GM18502 (cell line): ENCODE measurements at regions not wholly inside any gene's neighbourhood (a gene's known extent, or its start where the extent isn't known, plus 50 kb on each side); places are given as distances from the start of the nearest gene placed in this dataset.

Experiments used
- ATAC-seq: cut with Tn5 transposase; IDR thresholded peaks from one replicate; pipeline ENCODE4 v1.9.1; 2021; ENCODE audit warnings: mild to moderate bottlenecking; ENCODE audit not compliant: unreplicated experiment, poor library complexity

DNA sequence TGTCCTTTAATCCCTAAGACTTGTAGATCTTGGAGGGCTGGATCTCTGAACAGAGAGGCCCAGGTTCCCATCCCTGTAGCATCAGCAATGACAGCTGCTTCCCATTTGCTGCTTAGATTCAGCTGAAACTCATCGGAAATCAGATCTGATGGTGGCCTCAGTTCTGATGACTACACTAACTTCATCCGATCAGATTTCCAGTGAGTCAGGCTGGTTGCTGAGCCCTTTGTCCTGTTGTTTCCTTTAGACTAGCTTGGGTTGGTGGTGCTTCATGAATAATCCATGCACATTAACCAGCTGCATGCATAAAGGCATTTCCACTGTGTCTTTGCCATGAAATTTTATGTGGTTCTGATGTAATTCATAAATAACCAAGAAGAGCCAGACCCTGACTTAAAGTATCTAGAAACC, 195.2 kb upstream of the TUT7 start:
- no peak for ATAC-seq

DNA sequence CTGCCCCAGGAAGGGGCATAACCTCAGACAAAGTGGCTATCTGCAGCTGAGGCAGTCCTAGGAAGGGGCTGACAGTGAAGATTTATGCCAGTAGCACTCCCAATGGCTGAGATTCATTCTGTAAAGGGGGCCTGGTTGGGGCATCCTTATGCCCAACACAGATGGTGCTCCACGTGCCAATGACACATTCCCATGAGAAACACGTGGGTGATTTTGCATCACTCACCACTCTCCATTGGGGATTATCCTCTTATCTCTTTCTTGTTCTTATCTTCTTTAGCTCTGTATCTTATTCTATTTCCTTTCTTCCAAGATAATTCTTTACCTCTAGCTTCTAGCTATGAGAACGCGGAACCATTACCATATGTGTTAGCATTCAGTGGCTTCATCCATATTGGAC, 194.0 kb upstream of the TUT7 start:
- ATAC-seq: no peak

DNA sequence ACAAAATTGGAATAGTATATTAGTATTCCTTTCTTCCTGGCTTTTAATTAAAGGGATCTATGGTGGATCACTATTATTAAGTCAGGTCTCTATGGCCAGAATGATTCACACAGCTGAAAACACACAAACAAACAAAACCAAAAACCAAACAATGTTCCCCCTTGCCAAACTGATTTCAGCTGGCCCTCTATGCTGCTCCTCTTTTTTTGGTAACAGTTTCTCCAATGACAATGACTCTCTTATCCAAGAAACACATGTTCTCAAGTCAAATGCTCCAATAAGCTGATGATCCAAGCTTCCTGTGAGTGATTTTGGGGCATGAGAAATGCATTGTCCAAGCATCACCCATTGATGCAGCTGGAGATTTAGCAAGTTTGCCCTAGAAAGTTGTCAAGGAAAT, 193.4 kb upstream of the TUT7 start:
- no peak for ATAC-seq

DNA sequence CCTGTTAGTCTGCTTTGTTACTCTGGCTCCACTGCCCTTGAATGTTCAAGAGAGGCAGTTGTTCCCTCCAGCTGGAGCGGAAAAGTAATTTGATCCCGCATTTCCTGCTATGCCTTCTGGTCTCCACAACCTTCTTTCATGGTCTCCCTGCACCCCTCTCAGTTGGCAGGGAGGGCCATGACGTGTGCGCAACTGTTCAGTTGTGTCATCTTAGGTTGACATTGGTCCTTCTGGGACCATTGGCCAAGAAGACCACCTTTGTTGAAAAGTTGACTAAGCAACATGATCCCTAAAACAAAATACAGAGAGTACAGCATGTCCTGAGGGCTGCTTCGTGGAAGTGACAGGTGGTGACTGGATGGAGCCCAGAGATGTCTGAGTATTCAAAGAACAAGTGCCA, 192.5 kb upstream of the TUT7 start:
- no peak for ATAC-seq

DNA sequence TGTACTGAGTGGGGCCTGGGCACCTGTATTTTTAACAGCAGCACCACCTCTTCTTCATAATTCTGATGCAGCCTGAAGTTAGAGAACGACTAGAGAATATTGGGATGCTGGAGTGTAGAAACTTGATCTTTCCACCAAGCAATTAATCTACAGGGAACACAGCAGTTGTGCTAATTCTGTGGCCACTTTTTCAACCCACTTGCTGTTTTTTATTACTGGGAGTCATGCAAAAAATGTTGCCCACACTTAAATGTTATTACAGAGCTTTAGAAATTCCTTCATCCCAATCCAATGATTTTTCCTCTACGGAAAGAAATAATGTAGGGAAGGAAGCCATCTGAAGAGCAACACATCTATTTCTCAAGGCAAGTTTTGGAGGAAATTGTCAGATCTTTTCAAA, 190.9 kb upstream of the TUT7 start:
- no peak for ATAC-seq

DNA sequence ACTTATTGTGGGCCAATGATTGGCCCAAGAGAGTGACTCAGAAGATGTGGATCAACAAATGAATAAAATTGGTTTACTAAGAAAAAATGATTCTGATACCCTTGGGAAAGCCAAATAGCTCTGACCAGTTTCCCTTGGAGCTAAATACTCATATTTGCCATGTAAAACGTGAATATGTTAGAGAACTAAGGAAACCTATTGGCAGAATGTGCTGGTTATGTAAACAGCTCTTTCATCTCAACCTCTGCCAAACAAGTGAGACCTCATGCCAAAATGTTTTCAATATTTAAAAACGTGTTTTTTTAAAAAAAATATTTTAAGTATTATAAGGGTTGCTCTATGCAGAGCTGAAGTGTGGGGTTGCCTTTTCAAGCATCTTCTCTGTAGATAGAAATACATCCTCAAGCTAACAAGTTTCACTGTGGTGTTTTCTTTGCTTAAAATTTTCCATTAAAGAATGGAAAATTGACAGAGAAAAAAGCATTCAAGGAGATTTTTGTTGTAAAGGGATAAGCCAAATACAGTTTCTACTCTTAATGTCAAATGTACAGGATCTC, 186.9 kb upstream of the TUT7 start:
- no peak for ATAC-seq

DNA sequence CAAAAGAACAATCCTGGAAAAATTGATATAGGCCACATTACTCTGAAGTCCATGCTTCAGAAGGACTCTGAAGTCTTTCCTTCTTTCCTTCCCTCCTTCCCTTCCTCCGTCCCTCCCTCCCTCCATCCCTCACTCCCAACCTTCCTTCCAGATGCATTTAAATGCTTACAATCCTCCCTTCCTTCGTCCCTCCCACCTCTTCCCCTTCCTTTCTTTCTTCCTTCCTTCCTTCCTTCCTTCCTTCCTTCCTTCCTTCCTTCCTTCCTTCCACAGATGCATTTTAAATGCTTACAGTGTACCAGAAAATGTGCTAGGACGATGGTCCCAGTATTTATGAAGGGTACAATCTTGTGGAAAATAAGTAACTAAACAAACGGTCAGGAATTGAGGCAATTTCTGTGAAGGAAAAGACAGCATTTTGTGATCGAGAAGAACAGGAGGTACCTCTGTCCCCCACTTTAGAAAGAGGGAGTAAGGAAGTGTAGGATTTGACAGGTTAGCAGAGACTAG, 181.3 kb upstream of the TUT7 start:
- ATAC-seq: no peak

DNA sequence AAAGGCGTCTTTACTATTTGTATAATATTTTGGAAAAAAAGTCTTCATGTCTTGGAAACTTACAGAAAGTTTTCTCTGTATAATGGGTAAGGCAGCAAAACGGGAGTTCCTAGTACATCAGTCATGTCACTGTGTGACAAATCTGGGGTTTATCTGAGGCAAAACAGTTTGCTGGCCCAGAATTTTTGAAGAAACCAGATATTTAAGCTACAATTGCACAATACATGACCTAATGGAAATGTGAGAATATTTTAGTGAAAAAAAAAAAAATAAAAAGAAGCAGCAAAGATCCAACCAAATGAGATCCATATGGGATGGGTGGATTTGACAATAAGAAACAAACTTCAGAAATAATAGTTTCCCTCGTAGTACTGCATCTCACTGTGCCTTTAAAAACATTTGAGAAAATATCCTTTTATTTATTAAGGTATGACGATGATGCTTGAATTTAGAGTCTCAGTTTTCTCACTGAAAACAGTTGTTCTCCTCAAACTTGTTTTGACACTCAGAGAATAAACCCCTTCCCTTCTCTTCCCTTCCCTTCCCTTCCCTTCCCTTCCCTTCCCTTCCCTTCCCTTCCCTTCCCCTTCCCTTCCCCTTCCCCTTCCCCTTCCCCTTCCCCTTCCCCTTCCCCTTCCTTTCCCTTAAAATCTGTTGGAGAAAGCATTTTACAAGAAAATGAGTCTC, 180.5 kb upstream of the TUT7 start:
- no peak for ATAC-seq

DNA sequence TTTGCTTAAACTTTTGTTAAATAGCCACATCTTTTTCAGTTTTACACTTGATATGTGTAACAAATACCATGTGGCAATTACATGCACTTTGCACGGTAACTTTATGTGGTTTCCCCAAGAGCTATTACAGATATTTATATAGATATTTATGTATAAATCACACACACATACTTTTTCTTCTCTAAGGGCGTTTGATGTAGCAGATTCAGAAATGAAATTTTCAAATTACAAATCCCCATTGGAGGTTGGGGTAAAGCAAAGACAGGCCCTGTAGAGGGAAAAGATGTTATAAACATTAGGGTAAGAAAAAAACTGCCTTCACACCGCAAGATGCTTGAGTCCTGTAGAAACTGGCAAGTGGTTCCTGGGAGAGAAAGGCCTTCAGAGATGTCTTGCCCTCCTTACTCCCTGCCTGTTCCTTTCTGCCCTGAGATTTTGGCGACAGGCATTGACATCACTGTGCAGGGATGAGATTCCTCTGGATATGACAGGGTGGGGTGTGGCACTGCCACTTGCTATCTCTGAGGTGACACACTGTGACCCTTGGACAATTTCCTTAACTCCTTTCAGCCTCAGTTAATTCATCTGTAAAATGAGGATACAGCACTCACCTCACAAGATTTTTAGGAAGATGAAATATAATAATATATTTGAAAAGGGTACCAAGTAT, 177.9 kb upstream of the TUT7 start:
- ATAC-seq: no peak

DNA sequence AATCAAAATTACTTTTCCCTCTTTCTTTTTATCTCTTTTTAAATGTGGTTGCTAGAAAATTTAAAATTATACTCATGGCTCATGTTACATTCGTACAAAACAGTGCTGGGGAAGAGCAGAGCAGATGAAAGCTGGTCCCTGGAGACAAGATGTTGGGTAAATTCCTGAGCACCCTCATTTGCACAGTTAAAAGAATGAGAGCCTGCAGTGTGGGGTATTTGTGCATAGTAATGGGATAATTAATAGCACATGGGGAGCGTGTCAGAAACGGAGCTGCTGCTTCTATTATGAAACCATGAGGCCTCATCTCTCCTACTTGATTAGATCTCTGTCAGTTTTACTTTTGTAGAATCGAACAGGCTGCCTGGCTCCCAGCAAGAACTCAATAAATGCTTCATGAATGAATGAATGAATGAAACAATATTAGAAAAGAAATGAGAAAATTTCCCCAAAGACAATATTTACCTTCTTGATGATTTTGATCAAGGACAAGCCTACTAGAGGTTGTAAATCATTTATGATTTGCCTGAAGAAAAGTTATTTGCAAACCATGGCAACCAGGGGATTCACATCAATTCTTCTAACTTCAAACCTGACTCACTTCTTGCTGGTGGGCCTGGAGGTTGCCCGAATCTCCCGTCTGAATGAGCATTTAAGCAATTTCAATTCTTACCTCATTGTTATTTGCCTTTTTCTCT, 177.2 kb upstream of the TUT7 start:
- ATAC-seq: no peak

DNA sequence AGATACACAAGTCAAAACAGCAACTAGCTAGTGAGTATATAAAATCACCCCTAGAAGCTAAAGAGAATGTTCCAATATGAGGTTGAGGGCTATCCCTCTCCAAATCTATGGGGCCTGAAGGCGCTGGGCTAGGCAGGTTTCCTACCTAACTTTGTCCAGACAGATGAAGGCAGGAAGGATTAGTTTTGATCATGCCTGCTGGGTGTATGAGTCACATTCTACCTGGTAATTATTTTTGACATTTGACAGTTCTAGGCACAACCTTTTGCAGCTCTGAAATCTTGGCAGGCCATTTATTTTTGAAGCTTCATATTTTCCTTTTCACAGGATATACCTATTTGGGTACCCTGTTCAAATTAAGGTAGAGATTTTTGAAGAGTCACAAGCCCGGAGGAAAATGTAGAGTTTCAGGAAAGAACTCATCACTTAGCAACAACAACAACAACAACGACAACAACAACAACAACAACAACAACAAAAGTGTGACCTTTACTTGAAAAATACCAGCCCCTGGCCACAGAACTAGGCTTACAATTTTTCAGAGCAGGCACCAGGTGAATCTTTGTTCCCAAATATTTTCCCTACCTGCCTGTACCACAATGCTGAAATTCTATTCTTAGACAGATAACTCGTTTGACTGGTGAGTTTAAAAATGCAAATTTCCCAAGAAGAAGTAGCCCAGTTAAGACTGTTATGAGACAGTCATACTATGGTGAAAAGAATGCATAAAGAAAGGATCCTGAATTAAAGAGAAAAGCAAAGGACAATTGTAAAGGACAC, 175.5 kb upstream of the TUT7 start:
- ATAC-seq: no peak

DNA sequence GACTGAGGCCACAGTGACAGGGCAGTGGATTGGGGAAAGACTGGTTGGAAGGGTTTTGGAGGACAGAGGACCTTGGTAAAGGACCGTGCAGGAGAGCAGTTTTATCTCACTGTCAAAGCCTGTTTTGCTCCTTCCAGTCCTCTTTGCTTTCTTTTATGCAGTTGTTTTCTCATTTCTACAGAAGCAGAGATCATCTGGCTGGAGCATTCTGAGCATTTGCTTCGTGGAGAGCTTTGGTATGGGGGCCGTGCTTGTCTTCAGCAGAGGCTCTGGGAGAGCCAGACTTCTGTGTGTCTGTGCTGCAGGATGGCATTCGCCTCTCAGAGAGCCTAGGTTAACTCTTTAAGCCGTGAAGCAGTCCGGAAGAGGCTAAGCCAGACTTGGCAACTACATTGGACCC, 171.8 kb upstream of the TUT7 start:
- ATAC-seq: no peak

DNA sequence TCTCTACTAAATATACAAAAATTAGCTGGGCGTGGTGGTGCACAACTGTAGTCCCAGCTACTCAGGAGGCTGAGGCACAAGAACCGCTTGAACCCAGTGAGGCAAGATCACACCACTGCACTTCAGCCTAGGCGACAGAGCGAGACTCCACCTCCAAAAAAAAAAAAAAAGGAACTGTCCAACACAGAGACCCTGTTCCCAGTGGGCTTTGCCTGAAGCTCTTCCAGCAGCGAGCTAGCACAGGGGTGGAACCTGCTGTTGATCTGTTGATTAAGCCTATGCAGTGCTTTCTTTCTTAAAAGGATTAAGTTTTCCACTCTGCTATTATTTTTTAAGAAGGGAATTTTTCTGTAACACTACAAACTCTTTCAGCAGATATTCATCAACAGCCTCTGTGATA, 171.0 kb upstream of the TUT7 start:
- no peak for ATAC-seq

DNA sequence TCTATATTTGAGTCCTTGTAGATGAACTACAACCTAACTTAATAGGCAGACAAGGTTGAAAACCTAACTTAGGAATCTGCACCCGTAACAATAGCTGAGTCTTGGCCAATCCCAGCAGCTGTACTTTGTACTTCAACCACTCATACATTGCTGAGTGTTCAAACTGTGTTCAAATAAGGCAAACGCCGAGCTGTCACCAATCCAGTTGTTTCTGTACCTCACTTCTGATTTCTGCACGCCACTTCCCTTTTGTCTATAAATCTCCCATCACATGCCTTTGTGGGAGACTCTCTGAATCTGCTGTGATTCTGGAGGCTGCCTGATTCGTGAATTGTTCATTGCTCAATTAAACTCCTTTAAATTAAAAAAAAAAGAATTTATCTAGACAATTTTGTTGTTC, 167.8 kb upstream of the TUT7 start:
- ATAC-seq: no peak

DNA sequence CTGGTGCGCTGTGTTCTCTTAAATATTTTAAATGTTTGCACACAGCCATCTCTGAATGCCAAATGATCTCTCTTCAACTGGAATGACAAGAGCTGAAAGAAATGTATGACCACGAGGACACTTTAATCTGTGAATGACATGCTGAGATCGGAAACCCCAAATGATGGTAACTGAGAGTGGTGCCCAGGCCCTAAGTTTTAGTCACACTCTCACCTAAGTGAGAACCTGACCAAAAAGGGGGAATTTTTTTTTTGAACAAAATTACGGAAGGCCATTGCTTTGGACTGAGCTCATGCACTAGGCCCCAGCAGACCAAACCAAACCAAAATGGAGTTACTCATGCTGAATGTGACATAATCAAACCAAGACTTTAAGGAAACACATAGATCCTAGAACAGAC, 167.1 kb upstream of the TUT7 start:
- no peak for ATAC-seq

DNA sequence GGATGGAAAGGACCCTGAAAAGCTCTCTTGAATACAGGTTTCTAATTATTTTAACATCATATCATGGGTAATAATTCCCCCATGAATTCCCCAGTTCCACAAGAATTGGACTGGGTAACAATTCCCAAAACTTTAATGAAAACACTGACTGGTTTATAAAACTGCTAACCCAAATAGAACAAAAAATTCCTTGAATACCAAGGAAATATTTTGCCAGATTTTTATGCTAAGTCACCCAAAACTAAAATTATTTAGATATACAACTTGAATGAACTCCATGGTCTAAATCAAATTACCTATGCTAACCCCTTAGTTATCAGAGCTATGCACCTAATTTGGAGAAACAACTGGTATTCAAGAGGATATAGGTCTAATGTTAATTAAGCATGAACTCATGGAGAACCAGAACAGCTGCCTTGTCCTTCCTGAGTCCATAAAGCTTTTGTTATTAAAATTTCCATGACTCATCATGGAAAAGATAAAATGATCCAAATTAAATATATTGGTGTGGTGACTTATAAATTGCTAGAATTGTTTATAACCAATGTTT, 164.9 kb upstream of the TUT7 start:
- no peak for ATAC-seq

DNA sequence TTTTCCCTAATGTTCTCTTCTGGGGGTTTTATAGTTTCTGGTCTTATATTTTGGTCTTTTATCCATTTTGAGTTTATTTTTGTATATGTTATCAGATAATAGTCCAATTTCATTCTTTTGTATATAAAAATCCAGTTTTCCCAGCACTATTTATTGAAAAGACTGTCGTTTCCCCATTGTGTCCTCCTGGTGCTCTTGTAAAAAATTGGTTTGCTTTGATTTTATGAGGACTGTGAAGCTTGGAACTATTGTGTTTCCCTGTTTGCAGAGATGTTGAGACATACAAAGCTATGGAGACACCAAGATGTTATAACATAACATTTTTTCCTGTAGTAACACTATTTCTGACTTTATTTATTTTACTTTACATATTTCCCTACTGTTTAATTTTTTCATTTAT, 163.3 kb upstream of the TUT7 start:
- ATAC-seq: no peak

DNA sequence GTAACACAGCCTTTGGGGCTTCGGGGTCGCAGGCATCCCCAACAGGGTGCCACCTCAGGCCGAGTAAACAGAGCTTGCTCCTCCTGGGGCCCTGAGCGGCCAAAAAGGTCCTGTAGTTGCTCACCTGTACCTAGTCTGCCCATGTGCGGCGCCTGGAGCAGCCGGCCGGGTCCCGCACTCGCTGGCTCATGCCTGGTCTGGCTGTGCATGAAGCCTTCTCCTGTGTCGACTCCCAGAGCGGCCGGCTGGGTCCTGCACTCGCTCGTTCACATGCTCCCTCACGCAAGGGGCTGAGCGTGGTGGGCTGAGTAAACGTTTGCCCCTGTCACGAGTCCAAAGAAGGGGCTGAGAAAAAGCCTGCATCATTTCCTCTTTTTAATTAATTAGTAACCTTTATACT, 162.4 kb upstream of the TUT7 start:
- no peak for ATAC-seq

DNA sequence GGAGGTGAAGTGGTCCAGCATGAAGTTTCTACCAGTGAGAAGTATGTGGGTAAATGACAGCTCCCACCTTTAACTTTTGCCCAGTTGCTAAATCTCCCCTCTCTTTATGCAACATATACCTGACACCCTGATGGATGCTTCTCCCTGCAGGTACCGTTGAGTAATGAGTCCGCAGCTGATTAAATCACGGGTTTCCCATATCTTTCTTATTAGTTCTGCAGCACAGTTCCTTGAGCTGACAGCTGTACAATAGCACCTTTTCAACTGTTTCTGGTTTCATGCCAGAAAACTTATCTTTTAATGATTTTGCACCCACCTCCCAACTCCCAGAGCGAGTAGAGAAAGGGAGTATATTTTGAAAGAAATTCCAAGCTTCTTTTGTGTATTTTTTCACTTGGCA, 161.0 kb upstream of the TUT7 start:
- no peak for ATAC-seq

DNA sequence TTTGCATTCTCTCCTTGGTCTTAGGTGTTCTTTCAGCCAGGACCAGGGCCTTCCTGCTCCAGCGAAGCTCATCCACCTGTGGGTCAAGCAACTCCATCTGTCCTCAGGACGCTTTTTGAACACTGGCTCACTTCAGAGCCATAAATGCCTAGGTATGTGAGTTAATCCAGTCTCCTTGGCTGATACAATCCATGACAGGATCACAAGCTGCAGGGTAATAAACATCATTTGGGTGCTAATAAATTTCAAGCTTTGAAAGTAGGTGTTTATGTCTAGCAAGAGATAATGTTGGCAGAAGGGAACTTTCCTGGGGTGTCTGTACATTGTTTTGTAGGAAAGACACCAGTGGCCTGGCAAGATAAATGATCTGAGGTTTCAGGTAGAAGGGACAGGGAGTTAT, 159.2 kb upstream of the TUT7 start:
- no peak for ATAC-seq
